ENCODE measurements at regions not wholly inside any gene's neighbourhood (a gene's known extent, or its start where the extent isn't known, plus 50 kb on each side); places are given as distances from the start of the nearest gene placed in this dataset.

- Mint-ChIP-seq H3K27ac (no peak overlapping the region), H3K4me3 (no peak overlapping the region), H3K9me3 (ENCODE audit: insufficient read depth) (no peaks in the 10 kb centered on the region), H3K36me3 (ENCODE audit: low read depth) (peaks cover 10% of the 10 kb centered on the region), H3K4me1 (ENCODE audit: low read depth) (peaks cover 48% of the 10 kb centered on the region), H3K27me3 (ENCODE audit: low read depth) (no peaks in the 10 kb centered on the region)
- CTCF ChIA-PET = interaction anchor here (1.2 to 8.0 kb wide), 3 partner anchors 52 to 75 kb away, joined by 5 to 88 read pairs (median 34); partner anchors contain the start of gene RASGRP1
- DNase-seq (no peak), ATAC-seq (no peak)
- POLR2A ChIA-PET = interaction anchor here (6.9 kb wide), 1 partner anchor 51 kb away, joined by 71 read pairs; the partner anchor contains the start of gene RASGRP1
Observed at GRCh38 chr15:38614621-38615020, 50.0 kb upstream of the RASGRP1 start.

DNA sequence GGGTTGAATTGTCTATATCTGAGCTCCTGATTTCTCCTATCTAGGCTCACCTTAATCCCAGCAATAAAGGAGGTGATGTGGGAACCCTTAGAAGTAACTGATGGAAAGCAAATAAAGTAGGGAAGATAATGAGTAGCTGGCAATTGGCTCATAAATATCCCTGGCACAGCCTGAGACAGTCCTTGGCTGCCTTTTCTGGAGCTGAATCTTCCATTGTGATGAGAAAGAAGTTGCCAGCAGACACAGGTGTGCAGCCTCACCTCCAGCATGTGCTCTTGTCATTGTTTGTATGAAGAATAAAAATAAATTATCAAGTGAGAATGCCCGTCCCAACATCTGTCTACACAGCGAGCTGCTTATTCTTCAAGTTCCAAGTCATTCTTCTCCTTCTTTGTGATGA is 53.2 kb upstream of the RASGRP1 start:
- Mint-ChIP-seq H3K27me3 (ENCODE audit: low read depth) (no peaks in the 10 kb centered on the region), H3K36me3 (ENCODE audit: low read depth) (peaks cover 4% of the 10 kb centered on the region), H3K4me1 (ENCODE audit: low read depth) (peaks cover 24% of the 10 kb centered on the region), H3K9me3 (ENCODE audit: insufficient read depth) (no peaks in the 10 kb centered on the region), H3K4me3 (no peak overlapping the region), H3K27ac (no peak overlapping the region)
- CTCF ChIA-PET = interaction anchor here (0.6 to 1.7 kb wide), 7 partner anchors 9 to 1664 kb away, joined by 3 to 5 read pairs (median 4); partner anchors contain the start of gene RASGRP1
- DNase-seq (no peak), ATAC-seq (no peak)
- POLR2A ChIA-PET = interaction anchor here (1.1 to 1.4 kb wide), 2 partner anchors 35 to 54 kb away, joined by 3 to 5 read pairs; partner anchors contain the start of gene RASGRP1

DNA sequence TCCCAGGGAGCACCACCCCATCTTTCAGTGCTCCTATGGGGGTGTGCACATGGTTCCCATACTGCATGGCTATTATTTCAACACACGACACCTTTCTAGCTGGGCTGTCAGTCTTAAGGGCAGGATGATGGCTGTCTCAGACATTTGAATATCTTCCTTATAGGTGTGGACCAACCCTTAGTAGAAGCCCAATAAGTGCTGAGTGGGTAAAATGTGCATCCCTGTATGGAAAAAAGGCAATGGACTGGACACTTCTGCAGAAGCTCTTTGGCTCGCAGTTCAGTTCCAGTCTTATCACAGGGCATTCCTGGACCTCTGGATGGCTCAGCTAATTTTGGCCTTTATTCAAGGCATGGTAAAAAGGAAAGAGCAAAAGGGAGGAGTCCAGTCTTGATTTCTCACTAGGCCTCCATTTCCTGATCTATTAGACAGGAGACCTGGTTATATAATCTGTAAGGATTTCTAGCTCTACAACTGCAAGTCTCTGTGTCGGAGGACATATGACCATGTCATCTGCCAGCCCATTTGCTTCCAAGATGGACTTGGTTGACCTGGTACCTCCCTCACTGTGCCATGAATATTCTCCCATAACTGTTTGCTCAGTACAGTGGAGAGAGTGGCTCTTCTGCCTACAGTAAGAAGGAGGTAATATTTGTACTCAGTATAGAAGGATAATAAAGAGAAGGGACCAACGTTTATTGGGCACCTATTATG is 53.8 kb upstream of the RASGRP1 start:
- ChIA-PET POLR2A (interaction anchor here (1.1 to 1.4 kb wide), 2 partner anchors 34 to 55 kb away, joined by 3 to 5 read pairs; partner anchors contain the start of gene RASGRP1), CTCF (interaction anchor here (0.6 to 1.7 kb wide), 5 partner anchors 12 to 1663 kb away, joined by 3 to 5 read pairs (median 4); partner anchors contain the start of gene RASGRP1)
- DNase-seq (no peak), ATAC-seq (no peak)
- Mint-ChIP-seq H3K36me3 (ENCODE audit: low read depth) (peaks cover 2% of the 10 kb centered on the region), H3K9me3 (ENCODE audit: insufficient read depth) (no peaks in the 10 kb centered on the region), H3K4me3 (no peak overlapping the region), H3K4me1 (ENCODE audit: low read depth) (peaks cover 18% of the 10 kb centered on the region), H3K27me3 (ENCODE audit: low read depth) (no peaks in the 10 kb centered on the region), H3K27ac (no peak overlapping the region)

DNA sequence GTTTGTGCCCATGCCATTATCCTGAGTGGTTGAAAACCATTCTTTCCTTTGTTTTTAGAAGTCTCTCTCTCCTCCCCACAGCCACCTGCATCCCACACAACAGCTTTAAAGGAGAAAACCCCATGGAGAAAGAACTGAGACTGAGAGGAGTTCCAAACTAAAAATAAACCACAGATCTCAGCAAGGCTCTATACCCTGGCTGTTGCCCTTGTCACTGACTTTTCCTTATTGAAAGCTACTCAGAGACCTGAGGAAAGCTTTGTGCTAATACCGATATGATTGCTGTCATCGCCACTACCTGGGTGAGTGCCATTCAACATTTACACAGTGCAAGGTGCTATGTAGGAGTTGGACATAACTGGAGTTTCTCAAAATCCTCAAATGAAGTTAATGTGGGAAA is 55.5 kb upstream of the RASGRP1 start:
- Mint-ChIP-seq H3K27ac (no peak overlapping the region), H3K4me1 (ENCODE audit: low read depth) (peaks cover 13% of the 10 kb centered on the region), H3K9me3 (ENCODE audit: insufficient read depth) (no peaks in the 10 kb centered on the region), H3K36me3 (ENCODE audit: low read depth) (no peaks in the 10 kb centered on the region), H3K27me3 (ENCODE audit: low read depth) (no peaks in the 10 kb centered on the region), H3K4me3 (no peak overlapping the region)
- CTCF ChIA-PET = interaction anchor here (1.6 to 2.1 kb wide), 2 partner anchors 9 to 11 kb away, joined by 4 to 7 read pairs; no protein-coding TSS in a partner anchor
- DNase-seq (no peak), ATAC-seq (no peak)
- POLR2A ChIA-PET = interaction anchor here (1.2 kb wide), 1 partner anchor 56 kb away, joined by 3 read pairs; no protein-coding TSS in a partner anchor

GRCh38 chr15:38620851-38621594 is 56.4 kb upstream of the RASGRP1 start:
- ChIA-PET POLR2A (no interaction called here), CTCF (interaction anchor here (1.0 to 2.1 kb wide), 6 partner anchors 10 to 63 kb away, joined by 3 to 7 read pairs (median 4); partner anchors contain the start of gene RASGRP1)
- DNase-seq (no peak), ATAC-seq (no peak)
- Mint-ChIP-seq H3K9me3 (ENCODE audit: insufficient read depth) (no peaks in the 10 kb centered on the region), H3K27ac (no peak overlapping the region), H3K4me1 (ENCODE audit: low read depth) (peaks cover 16% of the 10 kb centered on the region), H3K27me3 (ENCODE audit: low read depth) (no peaks in the 10 kb centered on the region), H3K36me3 (ENCODE audit: low read depth) (no peaks in the 10 kb centered on the region), H3K4me3 (no peak overlapping the region)

- ChIA-PET POLR2A (interaction anchor here (0.6 kb wide), 1 partner anchor 495 kb away, joined by 5 read pairs; no protein-coding TSS in a partner anchor), CTCF (interaction anchor here (1.0 to 1.9 kb wide), 6 partner anchors 10 to 62 kb away, joined by 3 to 7 read pairs (median 4); partner anchors contain the start of gene RASGRP1)
- DNase-seq = no peak
- peaks cover 28% of the 10 kb centered on the region for H3K4me1 Mint-ChIP-seq (ENCODE audit: low read depth)
- no peaks in the 10 kb centered on the region for H3K36me3 Mint-ChIP-seq (ENCODE audit: low read depth)
- no peaks in the 10 kb centered on the region for H3K9me3 Mint-ChIP-seq (ENCODE audit: insufficient read depth)
- H3K27ac Mint-ChIP-seq = no peak overlapping the region
- H3K4me3 Mint-ChIP-seq = no peak overlapping the region
- H3K27me3 Mint-ChIP-seq (ENCODE audit: low read depth) = no peaks in the 10 kb centered on the region
- ATAC-seq = no peak
Observed at GRCh38 chr15:38622304-38622703, 57.7 kb upstream of the RASGRP1 start.

DNA sequence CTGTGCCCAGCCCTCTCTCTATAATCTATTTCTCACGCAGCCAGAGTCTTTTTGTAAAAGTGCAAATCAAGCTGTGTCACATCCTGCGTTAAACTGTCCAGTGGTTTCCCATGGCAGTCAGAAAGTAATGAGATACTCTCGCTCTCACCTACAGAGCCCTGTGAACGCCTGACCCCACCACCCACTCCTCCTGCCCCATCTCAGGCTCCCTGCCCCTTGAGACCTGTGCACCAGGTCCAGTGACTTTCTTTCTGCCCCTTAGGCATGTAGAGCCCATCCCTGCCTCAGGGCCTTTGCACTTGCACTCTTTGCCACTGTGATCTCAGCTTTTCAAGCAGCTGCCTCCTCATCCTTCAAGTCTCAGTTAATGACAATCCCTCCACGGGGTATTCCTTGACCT is 58.3 kb upstream of the RASGRP1 start:
- Mint-ChIP-seq H3K27ac (no peak overlapping the region), H3K36me3 (ENCODE audit: low read depth) (no peaks in the 10 kb centered on the region), H3K9me3 (ENCODE audit: insufficient read depth) (no peaks in the 10 kb centered on the region), H3K4me1 (ENCODE audit: low read depth) (peaks cover 30% of the 10 kb centered on the region), H3K27me3 (ENCODE audit: low read depth) (no peaks in the 10 kb centered on the region), H3K4me3 (no peak overlapping the region)
- ChIA-PET POLR2A (no interaction called here), CTCF (interaction anchor here (1.0 to 1.9 kb wide), 5 partner anchors 11 to 61 kb away, joined by 3 to 7 read pairs (median 4); partner anchors contain the start of gene RASGRP1)
- ATAC-seq (no peak), DNase-seq (no peak)

- no peak overlapping the region for H3K4me3 Mint-ChIP-seq
Observed at GRCh38 chr15:38623744-38624143, 59.1 kb upstream of the RASGRP1 start.

GRCh38 chr15:38624244-38625205 is 59.9 kb upstream of the RASGRP1 start:
- no peaks in the 10 kb centered on the region for H3K27me3 Mint-ChIP-seq (ENCODE audit: low read depth)
- H3K4me3 Mint-ChIP-seq = no peak overlapping the region
- H3K36me3 Mint-ChIP-seq (ENCODE audit: low read depth) = no peaks in the 10 kb centered on the region
- no peaks in the 10 kb centered on the region for H3K9me3 Mint-ChIP-seq (ENCODE audit: insufficient read depth)
- H3K27ac Mint-ChIP-seq = no peak overlapping the region
- ATAC-seq (no peak), DNase-seq (no peak)
- peaks cover 32% of the 10 kb centered on the region for H3K4me1 Mint-ChIP-seq (ENCODE audit: low read depth)
- ChIA-PET POLR2A (interaction anchor here (0.9 to 1.8 kb wide), 4 partner anchors 13 to 61 kb away, joined by 3 to 6 read pairs (median 5); no protein-coding TSS in a partner anchor), CTCF (interaction anchor here (0.9 to 2.7 kb wide), 7 partner anchors 11 to 66 kb away, joined by 3 to 14 read pairs (median 10); no protein-coding TSS in a partner anchor)

More at GRCh38 chr15:38623744-38624143, 59.1 kb upstream of the RASGRP1 start:
- DNase-seq = no peak
- ChIA-PET POLR2A (interaction anchor here (1.5 to 1.8 kb wide), 2 partner anchors 12 to 28 kb away, joined by 6 read pairs; no protein-coding TSS in a partner anchor), CTCF (interaction anchor here (0.9 to 1.5 kb wide), 4 partner anchors 12 to 60 kb away, joined by 5 to 12 read pairs (median 9); no protein-coding TSS in a partner anchor)
- no peak for ATAC-seq
- peaks cover 31% of the 10 kb centered on the region for H3K4me1 Mint-ChIP-seq (ENCODE audit: low read depth)
- H3K9me3 Mint-ChIP-seq (ENCODE audit: insufficient read depth) = no peaks in the 10 kb centered on the region
- H3K36me3 Mint-ChIP-seq (ENCODE audit: low read depth) = no peaks in the 10 kb centered on the region
- H3K27ac Mint-ChIP-seq = no peak overlapping the region
- no peaks in the 10 kb centered on the region for H3K27me3 Mint-ChIP-seq (ENCODE audit: low read depth)

GRCh38 chr15:38625886-38626285 is 61.3 kb upstream of the RASGRP1 start:
- Mint-ChIP-seq H3K36me3 (ENCODE audit: low read depth) (no peaks in the 10 kb centered on the region), H3K27ac (no peak overlapping the region), H3K9me3 (ENCODE audit: insufficient read depth) (no peaks in the 10 kb centered on the region), H3K27me3 (ENCODE audit: low read depth) (no peaks in the 10 kb centered on the region), H3K4me3 (no peak overlapping the region), H3K4me1 (ENCODE audit: low read depth) (peaks cover 32% of the 10 kb centered on the region)
- ChIA-PET CTCF (interaction anchor here (0.9 to 2.7 kb wide), 11 partner anchors 9 to 186 kb away, joined by 3 to 14 read pairs (median 10); partner anchors contain the start of gene RASGRP1), POLR2A (interaction anchor here (1.6 to 2.5 kb wide), 4 partner anchors 10 to 62 kb away, joined by 4 to 10 read pairs (median 6); partner anchors contain the start of gene RASGRP1)
- DNase-seq (no peak), ATAC-seq (no peak)
